PC-9 (cell line): ENCODE measurements at regions not wholly inside any gene's neighbourhood (a gene's known extent, or its start where the extent isn't known, plus 50 kb on each side); places are given as distances from the start of the nearest gene placed in this dataset.
A peak's percentile ranks its signal among the peaks of the same experiment; 100 is the strongest.

Experiments used
- BruUV-seq: library from RNA; stranded (reverse); fragments of 400-500 nt; replicated peaks from 2 replicates; lab custom pipeline; 2021; lab: Mats Ljungman, UMichigan
- CTCF ChIA-PET: fragments of 300-600 bp; sonication (Branson Sonifier 250); formaldehyde crosslinking; loops from one replicate; lab custom pipeline; 2022; ENCODE audit warnings: antibody characterized with exemption; lab: Charles Lee
- POLR2A ChIA-PET: fragments of 300-600 bp; sonication (Branson Sonifier 250); formaldehyde crosslinking; loops from one replicate; lab custom pipeline; 2022; ENCODE audit warnings: antibody characterized with exemption; ENCODE audit not compliant: unreplicated experiment; lab: Charles Lee
- DNase-seq, 2 experiments: peaks; one replicate each; pipeline versions ENCODE4 v3.0.0 to v3.0.0-alpha.2; 2015 to 2022; ENCODE audit warnings: mixed read lengths in 1 of 2
- H2AFZ ChIP-seq: fragments of 200-600 bp; sonication (generic); 2 replicates; pipeline ENCODE4 v1.8.1; 2017; ENCODE audit warnings: antibody characterized with exemption
- H3F3A ChIP-seq: fragments of 200-600 bp; sonication (generic); 2 replicates; pipeline ENCODE4 v1.8.1; 2017; ENCODE audit warnings: antibody characterized with exemption, mild to moderate bottlenecking, low read depth; ENCODE audit not compliant: insufficient read depth
- H3K27ac ChIP-seq: fragments of 200-600 bp; sonication (generic); 2 replicates; pipeline ENCODE4 v1.6.1; 2016; ENCODE audit warnings: mixed run types
- H3K27me3 ChIP-seq: fragments of 200-600 bp; sonication (generic); 2 replicates; pipeline ENCODE4 v1.6.1; 2016; ENCODE audit warnings: low read depth, mixed run types; ENCODE audit not compliant: insufficient read depth
- H3K36me3 ChIP-seq: fragments of 200-600 bp; sonication (generic); 2 replicates; pipeline ENCODE4 v1.6.1; 2016; ENCODE audit warnings: low read depth, mixed run types
- H3K4me1 ChIP-seq: fragments of 200-600 bp; sonication (generic); replicated peaks from 2 replicates; pipeline ENCODE4 v1.6.1; 2016; ENCODE audit warnings: mixed run types; ENCODE audit not compliant: insufficient read depth
- H3K4me2 ChIP-seq: fragments of 200-600 bp; sonication (generic); 2 replicates; pipeline ENCODE4 v1.6.1; 2017; ENCODE audit warnings: mixed run types
- H3K4me3 ChIP-seq: fragments of 200-600 bp; sonication (generic); 2 replicates; pipeline ENCODE4 v1.6.1; 2016; ENCODE audit warnings: mixed run types
- H3K79me2 ChIP-seq: fragments of 200-600 bp; sonication (generic); 2 replicates; pipeline ENCODE4 v1.6.1; 2017; ENCODE audit warnings: low read depth, mixed run types
- H3K9me2 ChIP-seq: fragments of 200-600 bp; sonication (generic); 2 replicates; pipeline ENCODE4 v1.8.1; 2017; ENCODE audit warnings: mild to moderate bottlenecking; ENCODE audit not compliant: insufficient read depth
- H3K9me3 ChIP-seq: fragments of 200-600 bp; sonication (generic); 2 replicates; pipeline ENCODE4 v1.8.1; 2016; ENCODE audit warnings: low read depth; ENCODE audit not compliant: insufficient read depth
- H4K20me1 ChIP-seq: fragments of 200-600 bp; sonication (generic); 2 replicates; pipeline ENCODE4 v1.8.1; 2017; ENCODE audit not compliant: insufficient read depth
- EZH2 ChIP-seq: fragments of 200-600 bp; sonication (generic); IDR thresholded peaks from 2 replicates; pipeline ENCODE4 v1.8.0; 2017; ENCODE audit warnings: antibody characterized with exemption, low read depth
- intact Hi-C: fragments of 100-400 bp; cut with micrococcal nuclease; formaldehyde crosslinking; loops from one replicate; pipeline ENCODE4 v1.10.0; 2022; ENCODE audit not compliant: unreplicated experiment
- TF ChIP-seq, protein P1 (sequence below): fragments of 200-600 bp; sonication (generic); conservative IDR thresholded peaks from 2 replicates; pipeline ENCODE4 v1.6.1; 2017; ENCODE audit warnings: mixed run types, antibody characterized with exemption, mild to moderate bottlenecking, moderate library complexity

DNA sequence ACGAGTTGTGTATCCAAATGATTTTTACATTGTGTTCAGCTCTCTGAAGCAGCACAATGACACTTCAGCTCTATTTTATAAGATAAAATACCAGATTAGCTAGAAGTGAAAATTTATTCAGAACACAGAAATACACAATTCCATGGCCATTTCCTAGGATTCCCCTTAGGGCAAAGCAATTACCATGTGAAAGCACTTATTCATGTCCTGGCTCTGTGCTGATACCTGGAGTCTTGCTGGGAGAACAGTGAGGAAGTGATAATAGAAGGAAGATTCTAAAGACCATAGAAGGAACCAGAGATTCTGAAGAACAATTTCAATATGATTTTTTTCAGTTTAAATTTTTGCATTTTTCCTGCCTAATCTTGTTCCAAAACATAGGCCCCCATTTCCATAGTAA lies 657.4 kb upstream of the ZWINT start:
- Histone ChIP-seq H3K36me3 (no peaks in the 10 kb centered on the region), H3K27me3 (no peaks in the 10 kb centered on the region), H4K20me1 (no peaks in the 10 kb centered on the region), H3K27ac (no peak overlapping the region), H3F3A (no peaks in the 10 kb centered on the region), H3K4me1 (no peaks in the 10 kb centered on the region), H3K4me2 (no peak overlapping the region), H3K9me3 (no peaks in the 10 kb centered on the region), H3K79me2 (no peaks in the 10 kb centered on the region), H3K4me3 (no peak overlapping the region), H2AFZ (no peak overlapping the region), H3K9me2 (no peaks in the 10 kb centered on the region)
- ChIA-PET CTCF (no interaction called here), POLR2A (no interaction called here)
- intact Hi-C loops = no loop called here
- no TSS peak for BruUV-seq
- no peak for DNase-seq
- TF ChIP-seq EZH2 = no peak
- TF ChIP-seq, protein P1, sequence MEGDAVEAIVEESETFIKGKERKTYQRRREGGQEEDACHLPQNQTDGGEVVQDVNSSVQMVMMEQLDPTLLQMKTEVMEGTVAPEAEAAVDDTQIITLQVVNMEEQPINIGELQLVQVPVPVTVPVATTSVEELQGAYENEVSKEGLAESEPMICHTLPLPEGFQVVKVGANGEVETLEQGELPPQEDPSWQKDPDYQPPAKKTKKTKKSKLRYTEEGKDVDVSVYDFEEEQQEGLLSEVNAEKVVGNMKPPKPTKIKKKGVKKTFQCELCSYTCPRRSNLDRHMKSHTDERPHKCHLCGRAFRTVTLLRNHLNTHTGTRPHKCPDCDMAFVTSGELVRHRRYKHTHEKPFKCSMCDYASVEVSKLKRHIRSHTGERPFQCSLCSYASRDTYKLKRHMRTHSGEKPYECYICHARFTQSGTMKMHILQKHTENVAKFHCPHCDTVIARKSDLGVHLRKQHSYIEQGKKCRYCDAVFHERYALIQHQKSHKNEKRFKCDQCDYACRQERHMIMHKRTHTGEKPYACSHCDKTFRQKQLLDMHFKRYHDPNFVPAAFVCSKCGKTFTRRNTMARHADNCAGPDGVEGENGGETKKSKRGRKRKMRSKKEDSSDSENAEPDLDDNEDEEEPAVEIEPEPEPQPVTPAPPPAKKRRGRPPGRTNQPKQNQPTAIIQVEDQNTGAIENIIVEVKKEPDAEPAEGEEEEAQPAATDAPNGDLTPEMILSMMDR = no peak

DNA sequence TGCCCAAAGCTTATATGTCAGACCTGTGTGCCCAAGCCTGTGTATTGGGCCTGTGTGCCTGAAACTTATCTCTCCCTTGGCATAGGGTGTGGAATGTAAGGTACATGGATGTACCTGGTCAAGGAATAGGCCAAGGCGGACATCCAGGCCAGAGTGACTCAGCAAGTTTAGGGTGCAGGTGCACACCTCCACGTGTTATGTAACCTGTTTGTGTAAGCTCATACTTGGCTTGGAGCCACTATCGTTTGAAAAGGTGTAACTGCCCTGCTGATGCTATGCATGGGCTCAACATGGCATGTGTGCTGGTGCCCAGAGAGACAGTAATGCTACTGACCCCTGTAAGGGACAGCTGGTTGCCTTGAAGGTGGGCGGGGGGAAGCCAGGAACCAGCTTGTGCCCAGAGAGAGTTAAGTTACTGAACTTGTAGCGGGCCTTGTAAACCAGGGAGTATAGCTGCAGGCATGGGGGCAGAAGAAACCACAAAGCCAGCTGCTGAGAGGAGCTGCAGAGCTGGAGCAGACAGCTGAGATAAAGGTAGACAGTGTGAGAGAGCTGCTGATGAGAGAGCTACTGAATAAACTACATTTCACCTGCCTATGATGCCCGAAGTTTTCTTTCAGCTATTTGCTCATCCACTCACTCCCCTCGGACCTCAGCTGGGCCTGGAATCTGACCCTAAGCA lies 656.4 kb upstream of the ZWINT start:
- H3K4me1 ChIP-seq = no peaks in the 10 kb centered on the region
- no peak for DNase-seq
- no peak overlapping the region for H3K4me2 ChIP-seq
- no peak overlapping the region for H3K4me3 ChIP-seq
- ChIA-PET CTCF (no interaction called here), POLR2A (no interaction called here)
- H3K27ac ChIP-seq = no peak overlapping the region
- H3K9me3 ChIP-seq = no peaks in the 10 kb centered on the region
- H2AFZ ChIP-seq = peak overlapping the region; percentile 63; the same call in 1 of the 2 replicates
- BruUV-seq = no TSS peak
- H3K27me3 ChIP-seq = no peaks in the 10 kb centered on the region
- H3K79me2 ChIP-seq = no peaks in the 10 kb centered on the region
- H4K20me1 ChIP-seq = no peaks in the 10 kb centered on the region
- TF ChIP-seq, protein P1 = no peak
- TF ChIP-seq EZH2 = no peak
- no peaks in the 10 kb centered on the region for H3K9me2 ChIP-seq
- H3F3A ChIP-seq = no peaks in the 10 kb centered on the region
- H3K36me3 ChIP-seq = no peaks in the 10 kb centered on the region
- intact Hi-C loops = no loop called here

DNA sequence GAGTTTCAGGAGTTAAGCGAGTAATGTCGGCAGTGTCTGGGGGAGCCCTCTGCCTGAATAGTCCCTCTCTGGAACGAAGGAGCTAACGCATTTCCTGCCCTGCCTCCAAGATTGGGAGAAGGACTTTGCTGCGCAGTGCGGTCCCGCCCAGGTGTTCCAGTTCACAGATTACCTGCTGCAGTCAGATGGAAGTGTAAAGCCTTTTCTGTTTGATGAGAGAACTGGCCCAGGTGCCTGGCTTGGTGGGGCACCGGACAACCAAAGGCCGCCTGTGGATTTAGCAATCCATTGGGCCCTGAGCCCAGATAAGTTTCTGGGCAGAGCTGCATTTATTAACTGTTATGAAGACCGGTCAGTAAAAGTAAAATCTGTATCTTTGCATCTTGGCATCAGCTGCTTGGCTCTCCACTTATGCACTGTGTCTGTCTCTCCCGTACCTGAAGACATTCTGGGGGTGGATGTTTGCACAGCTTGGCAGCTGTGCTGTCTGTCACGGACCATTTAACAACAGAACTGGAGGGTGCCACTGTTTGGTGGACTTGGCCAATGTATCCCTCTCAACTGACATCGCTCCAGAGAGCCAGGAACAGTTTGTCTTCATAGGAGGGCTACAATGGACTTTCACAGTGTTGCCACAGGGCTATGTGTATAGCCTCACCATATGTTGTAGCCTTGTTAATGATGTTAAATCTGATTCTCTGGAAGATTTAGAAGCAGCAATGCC lies 654.7 kb upstream of the ZWINT start:
- H2AFZ ChIP-seq = no peak overlapping the region
- H3K27ac ChIP-seq = no peak overlapping the region
- H3K9me3 ChIP-seq = no peaks in the 10 kb centered on the region
- H3K4me2 ChIP-seq = no peak overlapping the region
- no peaks in the 10 kb centered on the region for H3K27me3 ChIP-seq
- TF ChIP-seq, protein P1 = no peak
- no peak for TF ChIP-seq EZH2
- no peaks in the 10 kb centered on the region for H3K9me2 ChIP-seq
- no peaks in the 10 kb centered on the region for H4K20me1 ChIP-seq
- ChIA-PET POLR2A (no interaction called here), CTCF (no interaction called here)
- H3F3A ChIP-seq = no peaks in the 10 kb centered on the region
- H3K36me3 ChIP-seq = no peaks in the 10 kb centered on the region
- no peaks in the 10 kb centered on the region for H3K4me1 ChIP-seq
- H3K79me2 ChIP-seq = no peaks in the 10 kb centered on the region
- no peak for DNase-seq
- BruUV-seq = no TSS peak
- intact Hi-C loops = no loop called here
- no peak overlapping the region for H3K4me3 ChIP-seq
